ENCODE measurements at regions not wholly inside any gene's neighbourhood (a gene's known extent, or its start where the extent isn't known, plus 50 kb on each side); places are given as distances from the start of the nearest gene placed in this dataset.

GRCh38 chr10:106136175-106136574, 1028.3 kb downstream of the SORCS1 start:
- POLR2A ChIA-PET, result no interaction called here
- TF ChIP-seq ZNF384 (IDR thresholded peaks at IDR 0.05) (no peak), CTBP1 (IDR thresholded peaks at IDR 0.05; ENCODE audit: borderline replicate concordance) (no peak)
- CTCF ChIA-PET, result no interaction called here

DNA sequence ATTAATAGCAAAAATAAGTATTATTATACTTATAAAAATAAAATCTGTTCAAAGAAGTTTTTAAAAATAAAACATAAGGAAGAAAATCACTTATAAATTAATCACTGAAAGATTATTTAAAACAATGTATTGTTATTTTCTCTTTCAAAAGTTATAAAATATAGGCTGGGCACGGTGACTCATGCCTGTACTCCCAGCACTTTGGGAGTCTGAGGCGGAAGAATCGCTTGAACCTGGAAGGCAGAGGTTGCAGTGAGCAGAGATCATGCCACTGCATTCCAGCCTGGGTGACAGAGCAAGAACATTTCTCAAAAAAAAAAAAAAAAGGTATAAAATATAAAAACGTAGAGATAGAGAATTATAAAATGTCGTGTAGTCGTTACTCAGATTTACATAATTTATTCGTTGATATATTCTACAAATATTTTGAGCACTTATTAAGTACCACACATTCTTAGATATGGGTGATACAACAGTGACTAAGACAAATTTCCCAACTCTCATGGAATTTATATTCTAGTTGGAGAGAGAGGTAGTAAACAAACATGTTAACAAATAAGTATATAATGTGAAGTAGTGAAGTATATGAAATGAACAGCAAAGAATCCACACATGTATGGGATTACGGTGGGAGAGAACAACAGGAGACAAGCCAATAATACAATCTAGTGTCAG, 1030.0 kb downstream of the SORCS1 start:
- ChIA-PET CTCF (no interaction called here), POLR2A (no interaction called here)
- no peak for TF ChIP-seq HDGF (IDR thresholded peaks at IDR 0.05; ENCODE audit: borderline replicate concordance)
- no peak for TF ChIP-seq CTBP1 (IDR thresholded peaks at IDR 0.05; ENCODE audit: borderline replicate concordance)
- TF ChIP-seq SUZ12 (IDR thresholded peaks at IDR 0.05), result no peak
- TF ChIP-seq BHLHE40 (IDR thresholded peaks at IDR 0.05; ENCODE audit: borderline replicate concordance), result no peak
- no peak for TF ChIP-seq SP1 (IDR thresholded peaks at IDR 0.05)
- TF ChIP-seq, protein P1, sequence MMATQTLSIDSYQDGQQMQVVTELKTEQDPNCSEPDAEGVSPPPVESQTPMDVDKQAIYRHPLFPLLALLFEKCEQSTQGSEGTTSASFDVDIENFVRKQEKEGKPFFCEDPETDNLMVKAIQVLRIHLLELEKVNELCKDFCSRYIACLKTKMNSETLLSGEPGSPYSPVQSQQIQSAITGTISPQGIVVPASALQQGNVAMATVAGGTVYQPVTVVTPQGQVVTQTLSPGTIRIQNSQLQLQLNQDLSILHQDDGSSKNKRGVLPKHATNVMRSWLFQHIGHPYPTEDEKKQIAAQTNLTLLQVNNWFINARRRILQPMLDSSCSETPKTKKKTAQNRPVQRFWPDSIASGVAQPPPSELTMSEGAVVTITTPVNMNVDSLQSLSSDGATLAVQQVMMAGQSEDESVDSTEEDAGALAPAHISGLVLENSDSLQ (IDR thresholded peaks at IDR 0.05), result no peak
- TF ChIP-seq NFRKB (IDR thresholded peaks at IDR 0.05), result no peak
- TF ChIP-seq FOXK2 (IDR thresholded peaks at IDR 0.05), result no peak
- TF ChIP-seq FOXM1 (IDR thresholded peaks at IDR 0.05; ENCODE audit: borderline replicate concordance), result no peak
- DNase-seq (ENCODE audit: extremely low spot score), result no peak

More at GRCh38 chr10:106136175-106136574, 1028.3 kb downstream of the SORCS1 start:
- DNase-seq (ENCODE audit: extremely low spot score), result no peak

DNA sequence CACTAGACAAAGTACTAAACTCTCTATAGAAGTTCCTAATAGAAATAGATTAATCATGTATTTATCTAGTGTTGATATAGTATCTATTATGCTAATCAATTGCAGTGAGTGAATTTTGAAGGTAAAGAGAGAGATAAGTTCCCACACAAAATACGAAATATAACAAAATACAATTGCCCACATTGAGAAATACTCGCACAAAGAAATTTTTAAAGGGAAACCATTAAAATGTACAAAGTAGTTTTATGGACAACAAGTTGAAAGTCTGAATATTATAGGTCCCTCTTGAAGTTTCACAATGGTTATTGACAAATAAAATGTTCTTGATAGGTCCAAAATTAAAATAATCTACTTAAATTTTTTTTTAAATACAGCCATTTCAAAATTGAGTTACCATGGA, 1031.1 kb downstream of the SORCS1 start:
- POLR2A ChIA-PET, result no interaction called here
- no peak for DNase-seq (ENCODE audit: extremely low spot score)
- CTCF ChIA-PET, result no interaction called here
- TF ChIP-seq ARNT (IDR thresholded peaks at IDR 0.05) (no peak), CTBP1 (IDR thresholded peaks at IDR 0.05; ENCODE audit: borderline replicate concordance) (no peak), L3MBTL2 (conservative IDR thresholded peaks at IDR 0.05) (no peak), FOXM1 (IDR thresholded peaks at IDR 0.05; ENCODE audit: borderline replicate concordance) (no peak), HDGF (IDR thresholded peaks at IDR 0.05; ENCODE audit: borderline replicate concordance) (no peak), LEF1 (IDR thresholded peaks at IDR 0.05; ENCODE audit: borderline replicate concordance) (no peak), ELF4 (IDR thresholded peaks at IDR 0.05) (no peak), SUZ12 (IDR thresholded peaks at IDR 0.05) (no peak), FOXK2 (IDR thresholded peaks at IDR 0.05) (no peak), NFRKB (IDR thresholded peaks at IDR 0.05) (no peak), FOXA1 (IDR thresholded peaks at IDR 0.05) (no peak), BHLHE40 (IDR thresholded peaks at IDR 0.05; ENCODE audit: borderline replicate concordance) (no peak), TARDBP (IDR thresholded peaks at IDR 0.05) (no peak), SP1 (IDR thresholded peaks at IDR 0.05) (no peak), ZNF384 (IDR thresholded peaks at IDR 0.05) (no peak)
- TF ChIP-seq, protein P1 (IDR thresholded peaks at IDR 0.05), result no peak

DNA sequence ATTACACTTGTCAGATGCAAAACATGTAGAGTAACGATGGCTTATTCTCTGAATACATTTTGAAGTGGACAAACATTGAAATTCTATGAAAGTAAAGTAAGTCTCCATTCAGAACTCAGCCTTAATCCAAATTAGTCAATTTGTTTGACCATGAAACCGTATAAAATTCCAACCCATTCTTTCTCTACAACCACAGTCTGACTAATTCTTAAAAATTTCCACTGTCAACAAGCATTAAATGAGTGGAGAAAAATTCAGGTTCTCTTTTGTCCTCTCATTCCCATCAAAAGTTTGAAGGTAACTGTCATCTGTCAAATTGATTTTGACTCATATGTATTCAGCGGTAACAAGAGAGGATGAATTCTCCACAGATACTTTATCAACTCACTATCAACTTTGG, 1031.5 kb downstream of the SORCS1 start:
- DNase-seq (ENCODE audit: extremely low spot score), result no peak
- ChIA-PET POLR2A (no interaction called here), CTCF (no interaction called here)
- TF ChIP-seq SP1 (IDR thresholded peaks at IDR 0.05) (no peak), HDGF (IDR thresholded peaks at IDR 0.05; ENCODE audit: borderline replicate concordance) (no peak), CTBP1 (IDR thresholded peaks at IDR 0.05; ENCODE audit: borderline replicate concordance) (no peak)

DNA sequence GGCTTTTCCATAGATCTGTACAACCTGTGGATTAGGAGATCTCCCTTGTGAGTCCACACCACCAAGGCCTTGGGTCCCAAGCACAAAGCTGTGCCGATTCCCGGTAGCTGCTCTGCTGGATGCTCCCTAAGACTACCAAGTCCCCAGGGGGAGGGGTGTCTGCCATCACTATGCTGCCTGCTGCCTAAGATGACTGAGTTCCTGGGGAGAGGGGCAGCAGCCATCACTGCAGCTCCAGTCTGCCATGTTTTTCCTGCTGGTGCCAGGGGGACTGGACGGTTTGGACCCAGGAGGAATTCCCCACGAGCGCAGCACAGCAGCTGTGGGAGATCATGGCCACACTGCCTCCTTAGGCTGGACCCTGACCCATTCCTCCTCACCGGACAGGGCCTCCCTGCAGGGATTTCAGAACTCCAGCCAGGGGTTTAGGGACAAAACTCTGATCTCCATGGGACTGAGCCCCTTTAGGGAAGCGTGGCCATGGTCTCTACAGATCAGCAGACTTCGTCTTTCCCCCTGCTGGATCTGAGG, 1049.8 kb downstream of the SORCS1 start:
- DNase-seq (ENCODE audit: extremely low spot score), result no peak
- CTCF ChIA-PET, result no interaction called here
- TF ChIP-seq, protein P1 (IDR thresholded peaks at IDR 0.05), result no peak
- POLR2A ChIA-PET, result no interaction called here

DNA sequence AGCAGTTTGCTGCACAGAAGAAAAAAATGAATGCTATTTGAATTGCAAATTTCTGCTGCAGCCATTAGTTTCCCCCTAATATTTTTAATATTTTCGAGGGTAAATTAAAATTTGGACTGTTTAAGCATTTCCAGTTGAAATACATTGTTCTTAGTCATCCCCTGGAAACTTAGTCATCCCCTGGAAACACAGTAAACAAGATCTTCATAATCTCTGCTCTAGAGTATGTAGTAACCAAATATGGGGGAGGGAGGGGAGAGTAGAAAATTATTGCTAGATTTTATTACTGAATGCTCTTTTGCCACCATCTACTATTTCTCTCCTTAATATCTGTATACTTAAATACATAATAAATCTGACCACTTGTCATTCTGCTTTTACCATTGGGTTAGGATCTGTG, 1053.3 kb downstream of the SORCS1 start:
- ChIA-PET POLR2A (no interaction called here), CTCF (no interaction called here)
- TF ChIP-seq ARNT (IDR thresholded peaks at IDR 0.05) (no peak), FOXA1 (IDR thresholded peaks at IDR 0.05) (no peak), SUZ12 (IDR thresholded peaks at IDR 0.05) (no peak), CTBP1 (IDR thresholded peaks at IDR 0.05; ENCODE audit: borderline replicate concordance) (no peak), FOXK2 (IDR thresholded peaks at IDR 0.05) (no peak), L3MBTL2 (conservative IDR thresholded peaks at IDR 0.05) (no peak), SP1 (IDR thresholded peaks at IDR 0.05) (no peak), ELF4 (IDR thresholded peaks at IDR 0.05) (no peak)

GRCh38 chr10:106107706-106108105, 1056.8 kb downstream of the SORCS1 start:
- DNase-seq (ENCODE audit: extremely low spot score), result no peak
- ChIA-PET POLR2A (no interaction called here), CTCF (no interaction called here)
- no peak for TF ChIP-seq L3MBTL2 (conservative IDR thresholded peaks at IDR 0.05)
- TF ChIP-seq FOXA1 (IDR thresholded peaks at IDR 0.05), result no peak
- TF ChIP-seq LEF1 (IDR thresholded peaks at IDR 0.05; ENCODE audit: borderline replicate concordance), result no peak
- TF ChIP-seq SP1 (IDR thresholded peaks at IDR 0.05), result no peak
- TF ChIP-seq SUZ12 (IDR thresholded peaks at IDR 0.05), result no peak
- TF ChIP-seq, protein P1 (IDR thresholded peaks at IDR 0.05), result no peak

More for the DNA sequence above, 1053.3 kb downstream of the SORCS1 start:
- DNase-seq (ENCODE audit: extremely low spot score), result no peak

All from HEK293T (cell line).